RWPE2 (cell line): ENCODE measurements at regions not wholly inside any gene's neighbourhood (a gene's known extent, or its start where the extent isn't known, plus 50 kb on each side); places are given as distances from the start of the nearest gene placed in this dataset.

Experiments used
- ATAC-seq: fragments of 200-7000 bp; cut with Tn5 transposase; 3 replicates; pipeline ENCODE4 v1.9.1; 2021; ENCODE audit warnings: low read depth
- DNase-seq: peaks from one replicate; pipeline ENCODE4 v3.0.0-alpha.2; 2020; ENCODE audit warnings: low spot score
- H3K27ac ChIP-seq: fragments of 450-650 bp; 2 replicates; pipeline ENCODE4 v1.5.1; 2017; ENCODE audit warnings: mild to moderate bottlenecking; ENCODE audit not compliant: poor library complexity, severe bottlenecking
- H3K27me3 ChIP-seq: fragments of 250-450 bp; sonication (Bioruptor Pico); 2 replicates; pipeline ENCODE4 v1.5.1; 2021; ENCODE audit warnings: mild to moderate bottlenecking, moderate library complexity; ENCODE audit not compliant: insufficient read depth, poor library complexity, severe bottlenecking
- H3K36me3 ChIP-seq: fragments of 250-450 bp; sonication (Bioruptor Pico); 2 replicates; pipeline ENCODE4 v1.5.1; 2020; ENCODE audit warnings: low read depth, mild to moderate bottlenecking, moderate library complexity
- H3K4me1 ChIP-seq: fragments of 250-450 bp; sonication (Bioruptor Pico); 2 replicates; pipeline ENCODE4 v1.5.1; 2021; ENCODE audit warnings: mild to moderate bottlenecking, moderate library complexity; ENCODE audit not compliant: insufficient read depth, poor library complexity, severe bottlenecking
- H3K4me3 ChIP-seq: fragments of 250-450 bp; sonication (Bioruptor Pico); 2 replicates; pipeline ENCODE4 v1.5.1; 2021; ENCODE audit warnings: mild to moderate bottlenecking, moderate library complexity; ENCODE audit not compliant: severe bottlenecking
- H3K9me3 ChIP-seq: fragments of 250-450 bp; sonication (Bioruptor Pico); 2 replicates; pipeline ENCODE4 v1.5.1; 2021; ENCODE audit warnings: mild to moderate bottlenecking, moderate library complexity; ENCODE audit not compliant: severe bottlenecking
- TF ChIP-seq, protein P1 (sequence below): fragments of 450-650 bp; IDR thresholded peaks from one replicate; pipeline ENCODE4 v1.5.1; 2017; ENCODE audit warnings: mild to moderate bottlenecking, moderate library complexity; ENCODE audit not compliant: poor library complexity, severe bottlenecking

DNA sequence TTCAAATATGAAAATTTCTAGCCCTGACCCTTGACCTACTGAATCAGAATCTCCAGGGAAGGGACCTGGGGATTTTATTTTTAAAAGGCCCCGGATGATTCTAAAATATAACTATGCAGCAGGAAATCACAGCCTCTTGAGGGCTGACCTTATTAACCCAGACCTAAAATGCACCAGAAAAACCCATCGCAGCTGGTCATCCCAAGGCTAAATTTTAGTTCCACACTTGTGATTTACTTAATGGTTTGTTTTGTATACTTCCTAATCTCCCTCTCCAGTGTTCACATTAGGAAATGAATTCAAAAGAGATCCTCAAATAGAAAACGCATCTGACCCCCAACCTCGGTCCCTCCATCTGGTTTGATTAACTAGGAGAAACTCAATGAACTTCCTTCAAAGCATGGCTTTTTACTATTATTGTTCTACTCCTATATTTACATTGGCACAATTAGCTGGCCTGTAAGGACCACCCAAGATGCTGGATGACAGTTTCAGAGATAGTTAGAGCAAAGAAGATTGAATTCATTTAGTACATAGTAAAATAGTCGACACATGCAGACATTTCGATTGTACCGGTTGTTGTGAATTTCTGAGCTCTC is 147.8 kb upstream of the MED14 start:
- no peak overlapping the region for H3K27ac ChIP-seq
- no peaks in the 10 kb centered on the region for H3K36me3 ChIP-seq
- H3K9me3 ChIP-seq, result no peaks in the 10 kb centered on the region
- TF ChIP-seq, protein P1, sequence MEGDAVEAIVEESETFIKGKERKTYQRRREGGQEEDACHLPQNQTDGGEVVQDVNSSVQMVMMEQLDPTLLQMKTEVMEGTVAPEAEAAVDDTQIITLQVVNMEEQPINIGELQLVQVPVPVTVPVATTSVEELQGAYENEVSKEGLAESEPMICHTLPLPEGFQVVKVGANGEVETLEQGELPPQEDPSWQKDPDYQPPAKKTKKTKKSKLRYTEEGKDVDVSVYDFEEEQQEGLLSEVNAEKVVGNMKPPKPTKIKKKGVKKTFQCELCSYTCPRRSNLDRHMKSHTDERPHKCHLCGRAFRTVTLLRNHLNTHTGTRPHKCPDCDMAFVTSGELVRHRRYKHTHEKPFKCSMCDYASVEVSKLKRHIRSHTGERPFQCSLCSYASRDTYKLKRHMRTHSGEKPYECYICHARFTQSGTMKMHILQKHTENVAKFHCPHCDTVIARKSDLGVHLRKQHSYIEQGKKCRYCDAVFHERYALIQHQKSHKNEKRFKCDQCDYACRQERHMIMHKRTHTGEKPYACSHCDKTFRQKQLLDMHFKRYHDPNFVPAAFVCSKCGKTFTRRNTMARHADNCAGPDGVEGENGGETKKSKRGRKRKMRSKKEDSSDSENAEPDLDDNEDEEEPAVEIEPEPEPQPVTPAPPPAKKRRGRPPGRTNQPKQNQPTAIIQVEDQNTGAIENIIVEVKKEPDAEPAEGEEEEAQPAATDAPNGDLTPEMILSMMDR, result no peak
- DNase-seq (no peak), ATAC-seq (no peak)
- H3K27me3 ChIP-seq, result no peaks in the 10 kb centered on the region
- H3K4me1 ChIP-seq, result no peaks in the 10 kb centered on the region
- H3K4me3 ChIP-seq, result no peak overlapping the region

DNA sequence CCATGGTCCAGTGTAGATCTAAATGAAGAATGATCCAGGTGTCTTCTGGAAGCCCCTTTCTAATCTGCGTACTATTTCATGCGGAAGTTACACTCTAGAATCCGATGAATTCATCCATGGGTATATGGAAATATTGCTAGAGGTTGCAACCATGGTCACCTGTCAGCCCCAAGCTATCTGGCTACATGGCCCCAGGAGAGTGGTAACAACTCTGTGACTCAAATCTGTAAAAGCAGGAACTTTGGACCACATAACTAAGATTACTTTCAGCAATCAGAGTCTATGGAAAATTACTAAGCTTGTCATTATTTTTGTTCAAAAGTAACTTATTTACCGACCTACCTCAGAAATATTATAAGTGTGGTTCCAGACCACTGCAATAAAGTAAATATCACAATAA is 150.6 kb upstream of the MED14 start:
- ATAC-seq (no peak), DNase-seq (no peak)
- no peaks in the 10 kb centered on the region for H3K27me3 ChIP-seq
- no peaks in the 10 kb centered on the region for H3K4me1 ChIP-seq
- no peaks in the 10 kb centered on the region for H3K36me3 ChIP-seq
- H3K27ac ChIP-seq, result no peak overlapping the region
- H3K9me3 ChIP-seq, result no peaks in the 10 kb centered on the region
- TF ChIP-seq, protein P1, result no peak
- no peak overlapping the region for H3K4me3 ChIP-seq

DNA sequence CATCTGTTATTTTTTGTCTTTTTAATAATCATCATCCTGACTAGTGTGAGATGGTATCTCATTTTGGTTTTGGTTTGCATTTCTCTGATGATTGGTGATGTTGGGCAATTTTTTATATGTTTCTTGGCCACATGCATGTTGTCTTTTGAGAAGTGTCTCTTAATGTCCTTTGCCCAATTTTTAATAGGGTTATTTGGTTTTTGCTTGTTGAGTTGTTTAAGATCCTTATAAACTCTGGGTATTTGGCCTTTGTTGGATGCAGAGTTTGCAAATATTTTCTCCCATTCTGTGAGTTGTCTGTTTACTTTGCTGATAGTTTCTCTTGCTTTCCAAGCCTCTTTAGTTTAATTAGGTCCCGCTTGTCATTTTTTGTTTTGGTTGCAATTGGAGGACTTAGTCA is 152.1 kb upstream of the MED14 start:
- Histone ChIP-seq H3K36me3 (no peaks in the 10 kb centered on the region), H3K4me3 (no peak overlapping the region), H3K9me3 (no peaks in the 10 kb centered on the region), H3K27me3 (no peaks in the 10 kb centered on the region), H3K27ac (no peak overlapping the region), H3K4me1 (no peaks in the 10 kb centered on the region)
- ATAC-seq (no peak), DNase-seq (no peak)
- TF ChIP-seq, protein P1, result no peak

DNA sequence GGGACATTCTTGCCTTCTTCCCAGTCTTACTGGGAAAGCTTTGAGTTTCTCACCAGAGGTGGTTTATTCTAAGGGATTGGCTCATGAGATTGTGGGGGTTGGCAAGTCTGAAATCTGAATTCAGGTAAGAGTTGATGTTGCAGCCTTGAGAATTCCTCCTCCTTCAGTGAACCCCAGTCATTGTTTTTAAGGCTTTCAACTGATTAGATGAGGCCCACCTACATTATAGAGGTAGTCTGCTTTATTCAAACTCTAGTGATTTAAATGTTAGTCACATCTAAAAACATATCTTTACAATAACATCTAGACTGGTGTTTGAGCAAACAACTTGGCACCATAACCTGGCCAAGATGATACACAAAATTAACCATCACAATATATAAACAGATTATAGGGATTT is 156.5 kb upstream of the MED14 start:
- Histone ChIP-seq H3K36me3 (no peaks in the 10 kb centered on the region), H3K9me3 (no peaks in the 10 kb centered on the region), H3K4me1 (no peaks in the 10 kb centered on the region), H3K4me3 (no peak overlapping the region), H3K27me3 (no peaks in the 10 kb centered on the region), H3K27ac (no peak overlapping the region)
- ATAC-seq (no peak), DNase-seq (no peak)
- TF ChIP-seq, protein P1, result no peak

DNA sequence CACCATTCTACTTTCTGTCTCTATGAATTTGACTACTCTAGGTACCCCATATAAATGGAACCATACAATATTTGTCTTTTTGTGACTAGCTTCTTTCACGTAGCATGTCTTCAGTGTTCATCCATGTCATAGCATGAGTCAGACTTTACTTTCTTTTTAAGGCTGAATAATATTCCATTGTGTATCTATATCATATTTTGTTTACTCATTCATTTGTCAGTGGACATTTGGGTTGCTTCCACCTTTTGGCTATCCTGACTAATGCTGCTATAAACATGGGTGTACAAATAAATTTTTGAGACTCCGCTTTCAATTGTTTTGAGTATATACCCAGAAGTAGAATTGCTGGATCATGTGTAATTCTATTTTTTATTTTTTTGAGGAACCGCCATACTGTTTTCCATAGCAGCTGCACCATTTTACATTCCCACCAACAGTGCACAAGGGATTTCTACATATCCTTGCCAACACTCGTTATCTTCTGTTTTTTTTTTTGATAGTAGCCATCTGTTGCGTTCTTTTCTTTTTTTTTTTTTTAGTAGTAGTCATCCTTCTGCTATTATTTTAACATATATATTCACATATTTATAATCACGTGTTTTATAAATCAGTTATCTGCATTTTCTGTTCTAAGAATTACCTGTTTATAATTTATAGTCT is 158.0 kb upstream of the MED14 start:
- Histone ChIP-seq H3K27ac (no peak overlapping the region), H3K27me3 (no peaks in the 10 kb centered on the region), H3K36me3 (no peaks in the 10 kb centered on the region), H3K4me1 (no peaks in the 10 kb centered on the region), H3K9me3 (no peaks in the 10 kb centered on the region), H3K4me3 (no peak overlapping the region)
- ATAC-seq (no peak), DNase-seq (no peak)
- TF ChIP-seq, protein P1, result no peak
